GM12878 (cell line): ENCODE measurements at regions not wholly inside any gene's neighbourhood (a gene's known extent, or its start where the extent isn't known, plus 50 kb on each side); places are given as distances from the start of the nearest gene placed in this dataset.

Experiments used
- CTCF ChIP-seq, 3 experiments: IDR thresholded peaks in 2 of 3; conservative IDR thresholded peaks in 1 of 3; 2 replicates each; pipeline ENCODE4 v1.5.1; 2011; ENCODE audit warnings: low read depth in 3 of 3, low read length in 3 of 3, mild to moderate bottlenecking in 3 of 3, control low read depth in 2 of 3, moderate library complexity in 2 of 3, inconsistent platforms in 1 of 3, mixed read lengths in 1 of 3; ENCODE audit not compliant: control insufficient read depth in 2 of 3, insufficient read depth in 1 of 3; ENCODE audit errors: extremely low read depth in 1 of 3
- MAX ChIP-seq: IDR thresholded peaks from 2 replicates; pipeline ENCODE4 v1.6.1; 2012; ENCODE audit warnings: low read depth, low read length, improper control_type of control experiment
- NFYB ChIP-seq: IDR thresholded peaks from 2 replicates; pipeline ENCODE4 v1.6.1; 2011; ENCODE audit warnings: low read depth, mild to moderate bottlenecking, low read length, improper control_type of control experiment, moderate library complexity; ENCODE audit not compliant: insufficient read depth

- TF ChIP-seq MAX: no peak
- TF ChIP-seq NFYB: no peak
- no peak for TF ChIP-seq CTCF (IDR thresholded peaks at IDR 0.05 in 2 of 3, conservative IDR thresholded peaks at IDR 0.05 in 1 of 3; ENCODE audit: control insufficient read depth in 2 of 3, extremely low read depth in 1 of 3, insufficient read depth in 1 of 3, low read depth in 3 of 3, low read length in 3 of 3)
Observed at GRCh38 chr12:73106296-73106695, 834.1 kb downstream of the TRHDE start.
